H1 (cell line): ENCODE measurements at regions not wholly inside any gene's neighbourhood (a gene's known extent, or its start where the extent isn't known, plus 50 kb on each side); places are given as distances from the start of the nearest gene placed in this dataset.

Experiments
- GTF2F1 ChIP-seq: IDR thresholded peaks from 2 replicates; pipeline ENCODE4 v1.6.1; 2012; ENCODE audit warnings: low read depth, low read length, improper control_type of control experiment, borderline replicate concordance
- JUN ChIP-seq: IDR thresholded peaks from 2 replicates; pipeline ENCODE4 v1.6.1; 2011; ENCODE audit warnings: low read depth, mild to moderate bottlenecking, improper control_type of control experiment, low read length
- POLR2AphosphoS5 ChIP-seq: IDR thresholded peaks from 2 replicates; pipeline ENCODE4 v1.6.1; 2011; ENCODE audit warnings: low read depth, low read length
- RAD21 ChIP-seq, 2 experiments: IDR thresholded peaks in 1 of 2; conservative IDR thresholded peaks in 1 of 2; 2 replicates each; pipeline ENCODE4 v1.6.1; 2011; ENCODE audit warnings: low read depth in 2 of 2, low read length in 2 of 2, improper control_type of control experiment in 1 of 2, inconsistent platforms in 1 of 2, mild to moderate bottlenecking in 1 of 2, moderate library complexity in 1 of 2

- TF ChIP-seq GTF2F1 (no peak), RAD21 (IDR thresholded peaks at IDR 0.05 in 1 of 2, conservative IDR thresholded peaks at IDR 0.05 in 1 of 2; ENCODE audit: low read depth in 2 of 2, low read length in 2 of 2) (no peak), POLR2AphosphoS5 (no peak), JUN (no peak)
Observed at GRCh38 chr5:20224966-20225365, 237.0 kb upstream of the CDH18 start (continued).
